HG03575 (cell line): ENCODE measurements at regions not wholly inside any gene's neighbourhood (a gene's known extent, or its start where the extent isn't known, plus 50 kb on each side); places are given as distances from the start of the nearest gene placed in this dataset.
"Not testable (repeated sequence)": the region's sequence is repeated elsewhere in the genome, so short reads cannot be mapped to it uniquely, and the experiment has no call there.

Source experiments
- ATAC-seq: cut with Tn5 transposase; IDR thresholded peaks from one replicate; pipeline ENCODE4 v1.9.1; 2021; ENCODE audit not compliant: unreplicated experiment, insufficient number of reproducible peaks, low FRiP score; ENCODE audit errors: extremely low read depth

DNA sequence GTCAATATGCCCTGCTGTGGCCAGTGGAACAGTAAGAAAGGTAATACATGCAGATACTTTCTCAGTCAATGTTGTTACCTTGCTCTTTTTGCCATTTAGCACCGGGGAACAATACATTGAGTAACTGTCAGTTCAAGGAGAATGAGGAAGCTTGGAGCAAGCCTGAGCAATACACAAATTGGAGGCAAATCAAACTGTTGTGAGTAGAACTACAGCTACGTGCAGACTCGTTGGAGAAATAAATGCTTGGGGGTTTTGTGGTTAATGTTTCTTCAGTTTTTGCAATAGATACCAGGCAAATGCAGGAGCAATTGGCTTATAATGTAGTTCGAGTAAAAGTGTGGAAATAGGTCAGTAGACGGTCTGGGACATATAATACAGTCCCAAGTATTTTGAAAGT is 587.3 kb upstream of the ROBO1 start:
- no peak for ATAC-seq

DNA sequence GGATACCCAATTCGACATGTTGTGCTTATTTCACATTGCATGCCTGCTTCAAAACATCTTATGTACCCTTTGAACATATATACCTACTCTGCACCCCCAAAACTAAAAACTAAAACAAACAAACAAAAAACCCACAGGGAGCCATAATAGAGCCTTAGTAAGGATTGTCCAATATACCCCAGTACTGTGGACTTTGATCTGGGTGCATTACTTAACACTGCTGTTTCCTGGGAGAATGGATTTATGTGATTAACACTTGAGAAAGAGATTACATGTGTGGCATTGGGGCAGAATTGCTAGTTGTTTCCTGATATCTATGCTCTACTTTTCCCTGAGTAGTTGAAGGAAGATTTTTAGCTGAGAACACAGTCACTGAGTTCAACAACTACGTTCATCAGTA is 583.4 kb upstream of the ROBO1 start:
- no peak for ATAC-seq

DNA sequence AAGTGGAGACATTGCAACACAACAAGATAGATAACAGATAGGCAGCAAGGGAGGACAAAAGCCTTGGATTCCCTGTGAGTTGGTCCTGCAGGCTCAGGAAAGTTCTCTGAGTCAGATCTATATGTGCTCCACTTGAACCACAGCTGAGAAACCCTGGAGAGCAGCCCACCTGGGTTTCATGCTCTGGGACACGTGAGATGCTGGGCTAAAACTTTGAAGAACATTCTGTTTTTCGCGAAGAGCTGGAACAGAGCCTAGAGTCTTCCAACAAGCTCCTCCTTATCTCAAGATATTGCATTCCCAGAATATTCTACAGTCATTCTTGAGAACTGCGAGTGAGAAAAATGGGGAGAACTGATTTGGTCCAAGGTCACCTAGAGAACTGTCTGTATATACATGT is 583.0 kb upstream of the ROBO1 start:
- no peak for ATAC-seq

GRCh38 chr3:80338366-80338765 is 570.6 kb upstream of the ROBO1 start:
- no peak for ATAC-seq

DNA sequence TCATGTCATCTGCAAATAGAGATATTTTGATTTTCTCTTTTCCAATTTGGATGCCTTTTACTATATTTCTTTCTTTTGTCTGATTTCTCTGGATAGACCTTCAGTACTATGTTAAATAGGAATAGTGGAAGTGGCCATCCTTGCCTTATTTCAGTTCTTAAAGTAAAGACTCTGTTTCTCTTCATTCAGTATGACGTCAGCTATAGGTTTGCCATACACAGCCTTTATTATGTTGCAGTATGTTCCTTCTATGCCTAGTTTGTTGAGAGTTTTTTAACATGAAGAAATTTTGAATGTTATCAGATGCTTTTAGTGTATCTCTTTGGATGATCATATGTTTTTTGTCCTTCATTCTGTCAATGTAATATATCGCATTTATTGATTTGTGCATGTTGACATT is 566.7 kb upstream of the ROBO1 start:
- ATAC-seq, result no peak

GRCh38 chr3:80331494-80332170 is 563.8 kb upstream of the ROBO1 start:
- ATAC-seq, result no peak

DNA sequence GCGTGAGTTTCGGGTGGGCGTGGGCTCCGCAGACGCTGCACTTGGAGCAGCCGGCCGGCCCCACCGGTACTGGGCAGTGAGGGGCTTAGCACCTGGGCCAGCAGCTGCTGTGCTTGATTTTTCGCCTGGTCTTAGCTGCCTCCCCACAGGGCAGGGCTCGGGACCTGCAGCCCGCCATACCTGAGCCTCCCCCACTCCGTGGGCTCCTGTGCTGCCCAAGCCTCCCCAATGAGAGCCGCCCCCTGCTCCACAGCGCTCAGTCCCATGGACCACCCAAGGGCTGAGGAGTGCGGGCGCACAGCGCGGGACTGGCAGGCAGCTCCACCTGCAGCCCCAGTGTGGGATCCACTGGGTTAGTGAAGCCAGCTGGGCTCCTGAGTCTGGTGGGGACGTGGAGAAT is 546.7 kb upstream of the ROBO1 start:
- ATAC-seq, result not testable (repeated sequence)

DNA sequence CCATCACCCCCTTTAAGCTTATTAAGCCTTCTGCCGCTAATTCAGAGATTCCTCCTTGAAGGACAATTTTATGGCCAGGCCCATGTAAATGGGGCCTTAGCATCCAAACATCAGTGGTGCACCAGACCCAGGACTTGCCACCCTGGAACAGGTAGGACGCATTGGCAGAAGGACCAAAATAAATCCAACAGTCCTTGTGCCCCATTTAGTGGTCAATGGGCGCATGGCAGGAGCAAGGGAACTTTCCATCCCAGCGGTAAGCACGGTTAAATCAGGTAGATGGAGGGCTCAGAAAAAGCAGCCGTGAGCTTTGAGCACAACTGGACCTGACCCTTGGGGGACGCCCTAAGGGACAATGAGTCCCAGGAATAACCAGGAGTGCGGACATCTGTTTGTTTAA is 540.8 kb upstream of the ROBO1 start:
- ATAC-seq, result no peak

DNA sequence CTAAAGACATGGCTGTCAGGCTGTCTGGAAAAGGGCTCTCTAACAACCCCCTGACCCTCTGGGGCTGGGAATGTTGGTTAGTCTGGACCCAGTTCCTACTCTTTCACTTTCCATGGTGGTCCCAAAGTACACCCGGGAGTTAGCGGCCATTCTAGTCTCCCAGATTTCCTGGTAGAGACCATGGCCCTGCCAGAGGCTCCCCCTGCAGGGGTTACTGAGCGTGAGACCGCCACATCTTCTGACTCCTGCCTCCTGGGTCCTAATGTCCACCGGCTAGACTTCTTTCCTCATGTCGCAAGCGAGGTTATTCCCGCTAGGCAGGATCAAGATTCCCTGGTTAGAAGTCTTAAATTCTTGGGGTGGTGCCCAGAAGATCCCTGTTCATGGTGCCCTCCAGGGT is 540.0 kb upstream of the ROBO1 start:
- ATAC-seq, result no peak

- ATAC-seq, result no peak
These were observed 529.9 kb upstream of the ROBO1 start for GRCh38 chr3:80297720-80298119.

GRCh38 chr3:80285388-80285787 is 517.6 kb upstream of the ROBO1 start:
- ATAC-seq, result no peak

DNA sequence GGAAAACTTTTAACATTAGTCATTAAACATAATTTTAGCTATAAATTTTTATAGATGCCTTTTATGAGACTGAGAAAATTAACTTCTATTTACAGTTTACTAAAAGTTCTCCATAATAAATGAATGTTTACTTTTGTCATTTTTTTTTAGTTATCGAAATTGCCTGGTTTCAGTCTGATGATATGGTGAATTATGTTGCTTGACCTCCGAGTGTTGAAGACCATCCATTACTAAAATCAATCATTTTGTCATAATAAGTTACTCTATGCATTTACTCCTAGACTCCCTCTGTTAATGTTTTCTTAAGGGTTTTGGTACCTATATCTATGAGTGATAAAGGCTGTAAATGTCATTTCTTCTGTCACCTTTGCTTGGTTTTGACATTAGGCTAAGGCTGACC is 516.0 kb upstream of the ROBO1 start:
- no peak for ATAC-seq

- ATAC-seq, result no peak
These were observed 510.3 kb upstream of the ROBO1 start for GRCh38 chr3:80278056-80278455.

DNA sequence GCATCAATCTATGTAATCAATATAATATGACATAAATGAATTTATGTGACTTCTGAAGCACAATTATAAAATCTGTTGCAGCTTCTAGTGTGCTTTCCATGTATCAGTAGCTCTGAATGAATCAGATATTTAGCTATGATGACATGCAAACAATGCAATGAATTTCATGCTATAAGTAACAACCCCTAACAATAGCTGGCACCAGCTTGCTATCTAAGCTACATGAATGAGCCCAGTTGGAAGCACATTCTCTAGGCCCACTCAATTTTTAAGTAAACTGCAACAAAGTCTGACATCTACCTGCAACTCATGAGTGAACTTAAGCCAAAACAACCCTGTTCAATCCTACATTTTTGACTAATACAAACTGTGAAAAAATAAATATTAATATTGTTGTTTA is 507.3 kb upstream of the ROBO1 start:
- no peak for ATAC-seq

- no peak for ATAC-seq
These were observed 495.5 kb upstream of the ROBO1 start for GRCh38 chr3:80263260-80263659.

GRCh38 chr3:80261082-80261481 is 493.3 kb upstream of the ROBO1 start:
- ATAC-seq, result no peak

GRCh38 chr3:80259736-80260135 is 491.9 kb upstream of the ROBO1 start:
- ATAC-seq, result no peak

DNA sequence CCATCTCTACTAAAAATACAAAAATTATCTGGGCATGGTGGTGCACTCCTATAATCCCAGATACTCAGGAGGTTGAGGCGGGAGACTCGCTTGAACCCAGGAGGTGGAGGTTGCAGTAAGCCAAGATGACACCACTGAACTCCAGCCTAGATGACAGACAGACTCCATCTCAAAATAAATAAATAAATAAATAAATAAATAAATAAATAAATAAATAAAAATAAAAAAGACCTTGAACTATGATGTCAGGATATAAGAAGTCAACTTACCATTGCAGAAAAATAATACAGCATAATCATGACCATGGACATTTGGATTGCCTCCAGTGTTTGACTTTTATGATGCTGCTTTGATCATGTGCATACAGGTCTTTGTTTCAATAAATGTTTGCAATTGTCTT is 484.3 kb upstream of the ROBO1 start:
- no peak for ATAC-seq

DNA sequence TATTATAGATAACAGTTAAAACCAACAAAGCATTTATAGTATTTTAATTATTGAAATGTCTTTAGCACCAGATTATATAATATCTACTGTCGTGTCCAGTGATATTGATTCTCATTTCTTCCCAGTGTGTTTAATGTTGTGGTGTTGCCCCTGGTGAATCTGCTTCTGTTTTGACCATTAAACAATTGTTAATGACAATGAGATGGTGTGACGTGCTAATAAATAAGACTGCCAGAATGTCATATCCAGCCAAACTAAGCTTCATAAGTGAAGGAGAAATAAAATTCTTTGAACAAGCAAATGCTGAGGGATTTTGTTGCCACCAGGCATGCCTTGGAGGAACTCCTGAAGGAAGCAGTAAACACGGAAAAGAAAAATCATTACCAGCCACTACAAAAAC is 480.0 kb upstream of the ROBO1 start:
- no peak for ATAC-seq

DNA sequence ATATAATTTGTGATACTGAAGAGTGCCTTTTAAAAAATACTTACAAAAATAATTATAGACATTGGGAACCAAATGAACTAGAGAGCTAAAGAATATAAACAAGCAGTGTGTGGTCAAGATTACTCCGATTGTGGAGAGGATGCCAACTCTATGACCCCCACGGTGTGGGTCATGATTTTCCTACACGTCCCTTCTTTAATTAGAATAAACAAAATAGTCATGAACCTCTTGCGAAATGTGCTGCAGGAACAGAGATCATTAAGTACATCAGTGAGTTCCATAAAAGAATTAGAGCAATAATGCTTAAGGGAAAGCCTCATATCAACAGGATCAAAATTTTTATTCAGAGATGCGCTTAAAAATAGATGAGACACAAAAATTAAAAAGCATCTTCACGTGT is 476.6 kb upstream of the ROBO1 start:
- no peak for ATAC-seq

GRCh38 chr3:80241791-80242190 is 474.0 kb upstream of the ROBO1 start:
- no peak for ATAC-seq
